ENCODE measurements at regions not wholly inside any gene's neighbourhood (a gene's known extent, or its start where the extent isn't known, plus 50 kb on each side); places are given as distances from the start of the nearest gene placed in this dataset.
"Not testable (repeated sequence)": the region's sequence is repeated elsewhere in the genome, so short reads cannot be mapped to it uniquely, and the experiment has no call there.

DNA sequence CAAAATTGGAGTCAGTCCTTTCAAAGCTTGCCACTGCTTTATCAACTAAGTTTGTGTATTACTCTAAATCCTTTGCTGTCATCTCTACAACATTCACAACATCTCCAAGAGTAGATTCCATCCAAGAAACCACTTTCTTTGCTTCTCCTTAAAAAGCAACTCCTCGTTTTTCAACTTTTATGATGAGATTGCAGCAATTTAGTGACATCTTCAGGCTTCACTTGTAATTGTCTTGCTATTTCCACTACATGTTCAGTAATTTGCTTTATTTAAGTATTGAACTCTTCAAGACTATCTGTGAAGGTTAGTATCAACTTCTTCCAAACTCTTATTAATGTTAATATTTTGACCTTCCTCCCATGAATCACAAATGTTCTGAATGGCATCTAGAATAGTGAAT lies 747.9 kb downstream of the TMTC2 start:
- no peak for ATAC-seq

DNA sequence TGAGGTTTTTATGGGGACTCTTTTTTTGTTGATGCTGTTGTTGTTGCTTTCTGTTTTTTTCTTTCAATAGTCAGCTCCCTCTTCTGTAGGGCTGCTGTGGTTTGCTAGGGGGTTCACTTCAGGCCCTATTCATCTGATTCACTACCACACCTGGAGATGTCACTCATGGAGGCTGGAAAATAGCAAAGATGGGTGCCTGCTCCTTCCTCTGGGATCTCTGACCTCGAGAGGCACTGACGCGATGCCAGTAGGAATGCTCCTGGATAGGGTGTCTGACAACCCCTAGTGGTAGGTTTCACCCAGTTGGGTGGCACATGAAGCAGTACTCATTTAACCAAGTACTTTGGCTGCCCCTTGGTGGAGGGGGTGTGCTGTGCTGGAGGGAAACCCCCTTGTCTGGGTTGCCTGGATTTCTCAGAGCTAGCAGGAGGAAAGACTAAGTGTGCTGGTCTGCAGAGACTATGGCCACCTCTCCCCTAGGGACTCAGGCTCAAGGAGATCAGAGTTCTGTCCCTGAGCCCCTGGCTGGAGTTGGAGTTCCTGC lies 745.5 kb downstream of the TMTC2 start:
- ATAC-seq = no peak

DNA sequence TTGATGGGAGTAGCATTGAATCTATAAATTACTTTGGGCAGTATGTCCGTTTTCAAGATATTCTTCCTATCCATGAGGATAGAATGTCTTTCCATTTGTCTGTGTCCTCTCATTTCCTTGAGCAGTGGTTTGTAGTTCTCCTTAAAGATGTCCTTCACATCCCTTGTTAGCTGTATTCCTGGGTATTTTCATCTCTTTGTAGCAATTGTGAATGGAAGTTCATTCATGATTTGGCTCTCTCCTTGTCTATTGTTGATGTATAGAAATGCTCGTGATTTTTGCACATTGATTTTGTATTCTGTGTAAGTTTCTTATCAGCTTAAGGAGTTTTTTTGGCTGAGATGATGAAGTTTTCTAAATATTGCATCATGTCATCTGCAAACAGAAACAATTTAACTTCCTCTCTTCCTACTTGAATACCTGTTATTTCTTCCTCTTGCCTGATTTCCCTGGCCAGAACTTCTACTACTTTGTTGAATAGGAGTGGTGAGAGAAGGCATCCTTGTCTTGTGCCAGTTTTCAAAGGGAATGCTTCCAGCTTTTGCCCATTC lies 741.0 kb downstream of the TMTC2 start:
- ATAC-seq = not testable (repeated sequence)

DNA sequence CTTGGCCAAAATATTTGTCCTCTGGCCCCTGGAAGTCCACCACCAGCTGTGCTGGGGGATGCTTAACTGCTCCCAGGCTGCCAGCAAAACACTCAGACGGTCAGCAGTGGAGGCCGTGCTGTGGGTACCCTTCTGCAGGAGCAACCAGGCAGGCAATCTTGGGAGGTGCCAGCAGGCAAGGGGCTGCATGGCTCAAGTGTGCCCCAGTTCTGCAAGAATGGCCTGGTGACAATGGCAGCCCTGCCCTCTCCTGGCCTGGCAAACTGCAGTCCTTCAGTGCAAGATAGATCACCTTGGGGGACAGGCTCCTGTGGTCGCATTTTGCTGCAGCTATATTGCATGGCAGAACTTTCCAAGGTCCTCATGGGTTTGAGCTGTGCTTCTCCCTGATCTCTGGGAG lies 728.3 kb downstream of the TMTC2 start:
- no peak for ATAC-seq

DNA sequence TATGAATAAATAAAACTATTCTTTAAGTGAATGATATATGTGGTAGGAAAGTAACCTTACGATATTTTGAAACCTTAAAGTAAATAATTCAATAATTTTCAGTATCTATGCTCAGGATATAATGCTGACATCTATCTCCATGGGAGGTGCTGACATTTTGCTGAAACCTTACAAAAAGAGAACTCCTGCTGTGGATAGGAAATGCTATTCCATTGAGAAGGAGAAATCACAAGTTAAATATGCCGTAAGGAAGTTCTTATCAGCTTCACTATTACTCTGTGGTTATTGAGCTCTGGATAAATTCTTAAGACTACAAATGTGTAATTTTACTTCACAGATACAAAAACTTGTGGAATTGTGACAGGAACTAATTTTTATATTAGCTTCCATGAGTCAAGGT lies 722.1 kb downstream of the TMTC2 start:
- ATAC-seq = no peak

DNA sequence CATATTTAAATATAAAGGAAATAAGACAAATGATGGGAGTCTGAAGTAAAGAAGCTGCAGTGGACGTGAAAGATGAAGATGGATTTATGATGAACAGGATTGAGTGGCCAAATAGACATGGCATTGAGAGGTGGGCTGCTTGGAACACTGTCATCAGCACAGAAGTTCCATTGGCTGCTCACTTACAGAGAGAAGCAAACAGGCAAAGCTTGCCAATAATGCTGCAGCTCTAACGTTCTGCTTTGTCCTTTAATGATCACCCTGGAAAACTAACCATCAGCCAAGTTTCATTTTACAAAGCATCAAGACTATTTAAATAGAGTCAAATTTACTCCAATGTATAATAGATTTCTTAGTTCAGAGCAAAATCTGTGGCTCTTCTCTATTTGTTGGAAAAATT lies 721.4 kb downstream of the TMTC2 start:
- ATAC-seq = no peak

DNA sequence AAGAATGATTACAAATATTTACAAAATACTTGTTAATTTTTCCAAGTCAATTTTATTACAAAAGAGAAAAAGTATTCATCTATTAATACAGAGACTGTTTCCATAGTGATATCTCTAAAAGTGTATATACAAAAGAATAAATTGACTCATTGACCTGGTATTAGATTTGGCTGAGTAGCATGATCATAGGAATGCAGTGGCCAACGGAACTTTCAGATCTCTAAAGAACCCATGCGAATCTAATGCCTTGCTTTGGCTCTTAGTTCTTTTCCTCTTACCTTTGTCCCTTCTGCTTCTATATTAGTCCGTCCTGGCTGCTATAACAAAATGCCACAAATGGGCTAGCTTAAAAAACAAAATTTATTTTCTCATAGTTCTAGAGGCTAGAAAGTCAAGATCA lies 717.8 kb downstream of the TMTC2 start:
- ATAC-seq = no peak

DNA sequence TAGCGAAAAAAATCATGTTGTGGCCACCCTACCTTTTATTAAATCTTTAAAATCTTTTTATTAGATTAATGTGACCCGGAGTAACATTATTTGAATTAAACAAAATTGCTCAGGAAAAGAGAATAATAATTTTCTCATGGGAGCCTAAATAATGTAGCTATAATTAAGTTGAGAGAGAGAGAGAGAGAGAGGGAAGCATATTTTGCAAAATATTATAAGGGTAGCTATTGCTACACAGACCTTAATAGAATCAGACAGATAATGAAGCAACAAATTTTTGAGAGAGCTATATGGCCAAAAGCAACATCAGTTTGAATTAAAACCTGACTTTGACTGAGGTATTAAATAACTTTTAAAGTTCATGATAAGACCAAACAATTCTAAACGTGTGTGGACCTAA lies 703.5 kb downstream of the TMTC2 start:
- no peak for ATAC-seq

DNA sequence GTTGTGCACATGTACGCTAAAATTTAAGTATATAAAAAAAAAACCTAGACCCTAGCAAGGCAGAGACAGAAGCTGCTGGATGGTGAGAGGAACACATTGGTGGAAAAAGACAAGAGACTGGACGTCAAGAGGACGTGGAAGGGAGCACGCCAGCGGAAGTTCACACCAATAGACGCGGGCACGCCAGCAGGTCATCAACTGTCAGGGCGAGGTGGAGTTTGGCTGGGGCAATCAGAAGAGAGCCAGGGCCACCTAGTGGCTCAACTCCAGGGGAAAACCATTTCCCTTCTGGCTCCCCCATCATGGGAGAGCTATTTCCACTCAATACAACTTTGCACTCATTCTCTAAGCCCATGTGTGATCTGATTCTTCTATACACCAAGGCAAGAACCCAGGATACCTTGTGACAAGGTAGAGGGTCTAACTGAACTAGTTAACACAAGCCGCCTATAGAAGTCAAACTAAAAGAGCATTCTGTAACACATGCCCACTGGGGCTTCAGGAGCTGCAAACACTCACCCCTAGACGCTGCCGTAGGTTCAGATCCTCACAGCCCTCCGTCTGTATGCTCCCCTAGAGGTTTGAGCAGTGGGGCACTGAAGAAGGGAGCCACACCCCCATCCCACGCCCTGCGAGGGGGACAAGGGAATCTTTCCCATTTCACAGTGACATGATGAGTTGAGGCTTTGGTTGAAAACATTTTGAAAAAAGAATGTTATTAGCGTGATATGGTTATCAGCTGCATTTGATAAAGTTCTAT lies 702.7 kb downstream of the TMTC2 start:
- no peak for ATAC-seq

DNA sequence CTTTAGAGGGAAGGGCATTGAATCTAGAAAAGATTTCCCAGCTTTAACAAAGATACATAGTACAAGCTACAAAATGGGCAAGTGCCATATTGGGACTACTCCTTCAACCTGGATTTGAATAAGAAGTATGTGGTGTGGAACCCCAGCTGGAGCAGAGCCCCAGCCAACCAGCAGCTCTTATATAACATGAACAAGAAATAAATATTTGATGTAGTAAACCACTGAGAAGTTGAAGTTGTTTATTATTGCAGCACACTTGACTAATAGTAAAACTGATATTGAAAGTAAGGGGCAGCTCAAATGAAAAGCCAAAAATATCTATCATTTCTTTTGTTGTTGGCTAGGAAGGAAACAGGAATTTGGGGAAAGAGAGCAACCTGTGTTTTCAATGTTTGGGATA lies 701.8 kb downstream of the TMTC2 start:
- no peak for ATAC-seq

DNA sequence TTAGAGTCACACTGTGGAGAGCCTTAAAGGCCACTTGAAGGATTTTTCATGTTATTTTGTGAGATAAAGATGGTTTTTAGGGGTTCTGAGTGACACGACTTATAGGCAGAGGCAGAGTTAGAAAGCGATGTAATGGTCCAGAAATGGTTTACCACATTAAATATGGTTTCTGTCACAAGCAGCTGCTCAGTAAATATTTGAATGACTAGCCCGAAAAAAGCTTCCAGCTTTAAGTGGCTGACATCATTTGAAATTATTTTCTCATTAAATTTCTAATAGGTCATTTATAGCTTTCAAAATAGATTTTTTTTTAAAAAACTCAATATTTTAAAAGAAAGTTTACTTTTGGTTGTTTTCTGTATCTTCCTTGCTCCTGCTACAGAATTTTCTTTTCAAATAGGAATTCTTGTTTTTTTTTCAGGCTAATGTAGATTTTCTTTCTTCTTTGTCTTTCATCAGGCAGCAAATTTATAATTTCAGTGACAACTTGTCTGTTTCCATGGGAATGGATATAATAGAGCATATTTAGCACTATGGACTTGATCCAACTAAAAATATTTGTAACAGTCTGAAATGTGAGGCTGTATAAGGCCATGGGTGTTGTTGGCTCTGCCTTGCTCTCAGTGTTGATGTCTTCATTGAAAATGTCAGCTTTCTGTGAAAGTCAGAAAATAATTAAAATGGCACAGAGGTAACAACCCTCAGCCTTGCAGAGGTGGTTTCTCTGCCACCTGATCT lies 700.0 kb downstream of the TMTC2 start:
- no peak for ATAC-seq

DNA sequence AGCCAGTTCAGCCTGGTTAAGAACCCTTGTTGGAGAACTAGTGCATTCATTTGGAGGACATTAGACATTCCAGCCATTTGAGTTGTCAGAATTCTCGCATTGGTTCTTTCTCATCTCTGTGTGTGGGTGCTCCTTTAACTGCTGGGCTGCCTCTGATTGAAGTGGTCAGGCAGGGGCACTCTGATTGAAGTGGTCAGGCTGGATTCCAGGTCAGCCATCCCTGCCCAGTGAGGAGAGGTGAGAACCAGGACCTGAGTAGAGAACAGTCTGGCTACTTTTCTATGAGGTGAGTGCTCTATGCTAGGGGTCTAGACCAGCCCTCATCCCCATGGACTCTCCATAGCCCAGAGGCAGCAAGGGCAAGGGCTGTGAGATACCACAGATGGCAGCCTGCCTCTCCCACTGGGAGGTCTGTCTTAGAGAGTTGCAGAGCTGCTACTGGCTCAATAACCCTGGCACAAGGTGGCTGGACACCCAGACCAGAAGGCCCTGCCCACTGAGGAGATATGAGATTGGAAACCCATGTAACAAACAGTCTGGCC lies 691.6 kb downstream of the TMTC2 start:
- no peak for ATAC-seq

DNA sequence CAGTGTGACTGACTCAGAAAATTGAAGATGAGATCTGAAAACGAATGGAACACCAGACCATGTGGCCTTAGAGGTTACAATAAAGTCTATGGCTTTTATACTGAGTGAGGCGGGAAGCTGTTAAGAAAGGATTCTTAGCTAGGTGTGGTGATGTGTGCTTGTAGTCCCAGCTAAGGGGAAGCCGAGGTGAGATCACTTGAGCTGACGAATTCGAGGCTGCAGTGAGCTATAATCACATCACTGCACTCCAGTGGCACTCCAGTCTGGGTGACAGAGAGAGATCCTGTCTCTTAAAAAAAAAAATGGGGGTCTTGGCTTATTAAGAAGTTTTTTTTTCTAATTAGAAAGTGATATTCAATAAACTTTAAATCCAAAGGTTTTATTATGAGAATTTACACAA lies 678.6 kb downstream of the TMTC2 start:
- ATAC-seq = no peak

DNA sequence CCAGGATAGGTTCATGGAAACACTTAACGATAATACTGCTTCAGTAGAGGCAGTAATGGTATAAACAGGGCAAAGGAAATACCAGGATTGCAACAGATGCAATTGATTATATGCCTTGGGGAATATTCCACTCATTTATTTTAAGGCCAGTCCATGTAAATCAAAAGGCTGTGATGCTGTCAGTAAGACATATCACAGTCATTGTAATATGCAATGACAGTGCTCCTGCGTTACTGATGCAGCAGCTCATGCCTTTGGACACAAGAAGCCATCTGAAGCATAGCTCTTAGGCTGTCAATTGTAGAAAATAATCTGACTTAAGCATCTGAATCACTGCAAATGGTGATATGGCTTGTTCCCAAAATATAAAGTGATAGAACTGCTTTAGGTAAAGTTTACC lies 674.8 kb downstream of the TMTC2 start:
- no peak for ATAC-seq

DNA sequence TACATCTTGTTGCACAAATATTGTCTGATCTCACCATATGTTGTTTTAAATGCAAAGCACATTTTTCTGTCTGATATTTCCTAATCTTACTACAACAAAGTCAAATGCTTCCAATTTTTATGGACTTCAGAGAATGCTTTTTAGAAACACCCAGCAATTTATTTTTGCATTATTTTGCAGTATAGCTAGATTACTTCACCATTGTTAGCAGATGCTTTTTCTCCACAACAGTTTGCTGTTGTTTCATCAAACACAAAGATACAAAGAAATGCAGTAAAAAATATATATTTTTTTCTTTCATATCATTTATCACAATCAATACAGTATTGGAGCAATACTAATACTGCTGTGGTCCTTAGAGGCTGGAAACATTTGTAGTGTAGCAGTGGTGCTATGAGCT lies 674.4 kb downstream of the TMTC2 start:
- ATAC-seq = no peak

DNA sequence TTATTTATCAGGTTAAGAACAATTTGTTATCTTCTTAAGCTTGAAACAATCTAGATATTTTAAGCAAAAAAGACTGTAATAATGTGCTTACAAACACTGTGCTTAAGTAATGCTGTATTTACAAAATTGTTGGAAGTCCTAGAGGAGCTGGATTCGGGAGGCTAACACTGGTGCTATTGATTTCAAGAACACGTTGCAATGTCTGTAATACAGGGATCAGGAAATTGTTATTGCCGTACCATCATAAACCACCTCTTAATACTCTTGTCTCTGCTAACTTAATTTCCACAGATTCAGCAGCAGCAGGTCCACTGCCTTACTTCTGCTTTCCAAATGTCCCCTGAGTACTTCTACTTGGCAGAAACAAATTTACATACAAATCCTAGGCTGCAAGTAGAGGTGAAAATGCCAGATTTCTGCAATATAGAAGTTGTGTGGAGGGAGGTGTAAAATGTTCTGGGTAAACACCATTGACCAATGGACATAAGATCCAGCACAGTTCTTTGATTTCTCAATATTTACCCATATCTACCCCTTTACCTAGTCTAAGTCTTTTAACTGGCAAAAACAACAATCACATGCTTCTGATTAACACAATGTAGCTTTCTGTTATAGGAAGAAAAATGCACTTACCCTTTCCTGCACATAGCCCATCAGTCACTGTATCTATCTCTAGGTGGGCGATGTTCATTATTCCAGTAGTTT lies 663.4 kb downstream of the TMTC2 start:
- no peak for ATAC-seq

DNA sequence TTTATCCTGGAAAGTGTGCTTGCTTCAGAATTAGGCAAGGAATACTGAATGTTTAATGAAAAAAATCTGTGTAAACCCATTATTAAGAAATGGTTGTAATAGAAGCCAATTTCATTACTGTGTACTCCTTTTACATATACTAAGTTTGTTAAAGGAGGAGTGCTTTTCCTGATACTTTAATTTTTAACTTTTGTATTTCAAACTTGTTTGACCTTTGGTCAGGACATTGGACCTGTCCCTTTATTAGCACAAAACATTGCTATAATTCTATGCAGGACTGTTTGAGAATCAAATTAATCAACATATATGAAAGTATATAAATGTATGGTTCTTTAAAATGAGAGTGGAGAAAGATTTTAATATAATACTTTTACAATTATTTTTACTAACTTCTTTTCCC lies 659.6 kb downstream of the TMTC2 start:
- no peak for ATAC-seq

DNA sequence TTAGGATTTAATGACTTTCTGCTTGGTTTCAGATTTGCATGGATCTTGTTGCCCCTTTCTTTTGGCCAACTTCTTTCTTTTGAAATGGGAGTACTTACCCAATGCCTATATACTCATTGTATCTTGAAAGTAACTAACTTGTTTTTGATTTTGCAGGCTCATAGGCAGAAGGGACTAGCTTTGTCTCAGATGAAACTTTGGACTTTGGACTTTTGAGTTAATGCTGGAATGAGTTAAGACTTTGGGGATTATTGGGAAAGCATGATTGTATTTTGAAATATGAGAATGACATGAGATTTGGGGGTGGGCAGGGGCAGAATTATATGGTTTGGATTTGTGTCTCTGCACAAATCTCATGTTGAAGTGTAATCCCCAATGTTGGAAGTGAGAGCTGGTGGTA lies 657.1 kb downstream of the TMTC2 start:
- no peak for ATAC-seq

DNA sequence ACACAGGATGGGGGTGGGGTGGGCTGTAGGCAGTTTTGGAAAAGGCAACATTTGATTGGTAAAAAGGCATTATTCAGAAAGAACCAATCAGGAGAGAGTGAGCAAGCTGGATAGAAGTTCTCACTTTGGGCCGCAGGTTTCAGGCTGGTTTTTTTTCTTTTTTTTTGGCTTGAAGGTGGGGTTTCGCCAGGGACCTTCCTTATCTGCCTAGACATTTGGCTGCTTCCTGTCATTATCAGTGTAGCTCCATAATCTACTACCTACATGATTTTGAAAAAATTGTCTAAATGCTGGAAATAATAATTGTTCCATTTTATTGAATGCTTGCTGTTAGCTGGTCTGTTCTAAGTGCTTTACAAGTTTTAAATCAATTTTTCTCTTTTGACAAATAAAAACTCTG lies 649.0 kb downstream of the TMTC2 start:
- ATAC-seq = no peak

DNA sequence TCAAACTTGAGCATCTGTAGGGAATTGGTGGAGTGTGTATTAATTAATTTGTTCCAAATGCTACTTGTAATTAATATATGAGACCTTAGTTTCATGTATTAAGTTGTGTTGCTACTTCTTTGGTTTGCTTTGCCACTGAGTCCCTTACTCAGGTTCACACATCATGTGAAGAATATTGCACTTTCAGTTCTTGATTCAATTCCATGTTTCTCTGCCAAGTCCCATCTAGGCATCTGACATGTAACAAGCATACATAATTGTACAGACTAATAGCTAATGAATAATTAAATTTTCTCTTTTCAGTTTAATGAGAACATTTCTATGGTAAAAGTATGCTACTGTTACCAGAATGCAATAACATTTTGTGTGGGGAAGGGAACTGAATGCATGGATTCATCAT lies 640.0 kb downstream of the TMTC2 start:
- no peak for ATAC-seq

DNA sequence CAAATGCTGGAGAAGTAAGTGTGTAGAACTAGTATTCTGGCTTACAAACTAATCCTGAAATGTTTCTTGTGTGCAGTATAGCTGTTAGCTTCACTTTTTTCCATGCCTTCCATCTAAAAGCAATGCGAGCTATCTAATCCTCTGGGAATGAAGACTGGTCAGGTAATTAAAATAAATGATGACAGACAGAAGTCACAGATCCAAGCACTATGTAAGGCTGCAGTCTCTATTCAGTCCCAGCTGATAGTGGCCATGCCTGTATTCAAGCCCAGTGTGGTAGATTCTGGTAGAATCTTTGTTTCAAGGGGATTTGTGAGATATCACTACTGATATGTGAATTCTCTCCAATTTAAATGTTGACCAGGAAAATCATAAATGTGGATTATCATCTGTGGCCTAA lies 637.2 kb downstream of the TMTC2 start:
- ATAC-seq = no peak

DNA sequence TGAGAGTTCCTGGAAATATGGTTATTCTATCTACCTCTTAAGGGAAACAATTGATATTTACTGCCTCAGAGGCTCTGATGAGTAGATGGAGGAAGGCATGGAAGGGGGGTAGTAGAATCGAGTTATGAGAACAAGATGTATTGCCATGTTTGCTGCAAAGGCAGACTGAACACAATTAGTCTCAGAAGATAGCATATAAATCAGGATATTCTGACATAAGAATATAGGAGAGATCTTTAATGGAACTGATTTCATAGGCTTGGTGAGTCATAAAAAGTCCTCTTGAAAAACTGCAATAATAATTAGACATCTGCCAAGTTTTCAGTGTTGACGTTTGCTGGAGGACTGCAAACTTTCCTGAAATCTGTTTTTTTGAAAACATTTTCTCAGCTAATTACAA lies 636.1 kb downstream of the TMTC2 start:
- ATAC-seq = no peak

DNA sequence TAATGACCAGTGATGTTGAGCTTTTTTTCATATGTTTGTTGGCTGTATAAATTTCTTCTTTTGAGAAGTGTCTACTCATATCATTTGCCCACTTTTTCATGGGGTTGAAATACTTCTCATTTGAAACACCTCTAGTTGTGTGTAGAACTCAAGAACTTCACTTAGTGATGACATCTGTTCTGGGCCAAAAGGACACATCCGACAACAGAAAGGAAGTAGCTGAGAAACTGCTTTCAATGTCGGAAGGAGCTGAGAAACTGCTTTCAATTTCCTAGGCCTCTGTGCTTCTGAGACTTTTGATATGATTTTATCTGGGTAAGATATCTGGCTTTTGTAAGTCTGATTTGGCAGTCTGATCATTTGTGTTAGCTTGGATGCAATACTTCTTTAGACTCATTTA lies 635.3 kb downstream of the TMTC2 start:
- ATAC-seq = no peak
